ENCODE measurements at regions not wholly inside any gene's neighbourhood (a gene's known extent, or its start where the extent isn't known, plus 50 kb on each side); places are given as distances from the start of the nearest gene placed in this dataset.

DNA sequence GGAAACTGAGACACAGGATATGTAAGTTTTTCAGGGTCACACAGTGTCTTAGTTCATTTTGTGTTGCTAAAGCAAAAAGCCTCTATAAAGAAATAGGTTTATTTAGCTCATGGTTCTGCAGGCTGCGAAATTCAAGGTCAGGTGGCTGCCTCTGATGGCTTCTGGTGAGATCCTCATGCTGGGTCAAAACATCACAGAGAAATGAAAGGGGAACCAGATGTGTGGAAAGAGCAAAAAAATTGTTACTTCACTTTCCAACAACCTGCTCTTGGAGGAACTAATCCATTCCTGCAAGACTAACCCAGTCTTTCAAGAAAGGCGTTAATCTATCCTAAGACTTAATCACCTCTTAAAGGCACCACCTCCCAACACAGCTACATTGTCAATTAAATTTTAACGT is 64.2 kb upstream of the UBL3 start:
- dilution Hi-C loops (cut with MboI; ENCODE audit: extremely low pct_ligation_motif_present, low sequenced_read_pairs) = no loop called here
- no peak overlapping the region for H3K27ac ChIP-seq (ENCODE audit: insufficient read depth, low read depth, low read length)
- no peaks in the 10 kb centered on the region for H3K79me2 ChIP-seq (ENCODE audit: control insufficient read depth, insufficient read depth, low read length)
- intact Hi-C loops (cut with micrococcal nuclease) = no loop called here
- no TSS peak for BruUV-seq (replicated peaks)
- H3K9me3 ChIP-seq (replicated peaks; ENCODE audit: control insufficient read depth, insufficient read depth, low read length) = no peaks in the 10 kb centered on the region
- no peak overlapping the region for H3K9ac ChIP-seq (replicated peaks; ENCODE audit: extremely low read depth, insufficient read depth, low read length)
- ChIA-PET POLR2A (no interaction called here), CTCF (interaction anchor here (0.9 to 1.6 kb wide), 2 partner anchors 9 to 35 kb away, joined by 3 to 4 read pairs; no protein-coding TSS in a partner anchor)
- H3K36me3 ChIP-seq (ENCODE audit: control insufficient read depth in 2 of 2, extremely low read depth in 1 of 2, insufficient read depth in 2 of 2, low read length in 2 of 2) = no peaks in the 10 kb centered on the region
- TF ChIP-seq POLR2AphosphoS5 (IDR thresholded peaks at IDR 0.05; ENCODE audit: insufficient read depth, low read depth, low read length) = no peak
- no peaks in the 10 kb centered on the region for H3K9me1 ChIP-seq (replicated peaks; ENCODE audit: control insufficient read depth, extremely low read depth, insufficient read depth, low read length)
- no peak for DNase-seq (ENCODE audit: low read depth, low spot score)
- H4K20me1 ChIP-seq (replicated peaks; ENCODE audit: control insufficient read depth, extremely low read depth, insufficient read depth, low read length) = no peaks in the 10 kb centered on the region
- no peaks in the 10 kb centered on the region for H3K4me1 ChIP-seq (ENCODE audit: control insufficient read depth, extremely low read depth, insufficient read depth, low read length)
- H2AFZ ChIP-seq (ENCODE audit: low read depth, low read length) = no peak overlapping the region
- H3K4me2 ChIP-seq (ENCODE audit: insufficient read depth, low read length) = no peak overlapping the region
- H3K4me3 ChIP-seq (replicated peaks in 1 of 3; ENCODE audit: insufficient read depth in 1 of 3, low read depth in 1 of 3, low read length in 3 of 3) = no peak overlapping the region
- no peak for FAIRE-seq
- peaks cover 2 to 3% of the 10 kb centered on the region in 2 experiments for H3K27me3 ChIP-seq (ENCODE audit: control insufficient read depth in 2 of 2, insufficient read depth in 2 of 2, low read length in 2 of 2)

DNA sequence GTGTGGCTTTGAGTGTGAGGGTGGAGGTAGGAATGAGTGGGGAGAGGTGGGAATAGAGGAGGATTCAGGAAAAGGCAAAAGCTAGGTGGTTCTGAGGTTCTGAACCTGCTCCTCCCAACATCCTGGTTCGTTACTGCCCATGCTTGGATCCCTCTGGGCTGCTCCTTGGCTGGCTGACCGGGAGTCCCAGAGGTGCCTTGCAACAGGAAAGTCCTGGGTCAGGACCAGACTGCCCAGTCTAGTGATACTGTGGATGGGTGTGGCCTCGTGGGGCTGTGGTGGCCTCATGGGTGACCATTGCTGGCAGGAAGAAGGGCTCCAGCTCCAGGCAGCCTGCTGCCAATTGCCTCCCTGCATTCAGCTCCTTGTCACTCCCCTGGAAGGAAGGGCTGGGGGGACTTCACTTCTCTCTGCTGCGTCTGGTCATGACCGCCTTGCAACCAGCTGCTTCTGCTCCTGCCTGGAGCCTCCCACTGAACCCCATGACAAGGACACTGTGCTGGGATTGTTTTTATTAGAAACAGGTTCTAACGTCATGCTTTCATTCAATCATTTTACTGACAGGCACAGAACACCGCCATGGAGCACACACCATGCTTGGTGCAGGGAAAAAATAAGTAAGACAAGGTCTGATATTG is 61.5 kb upstream of the UBL3 start:
- Histone ChIP-seq H3K27ac (ENCODE audit: insufficient read depth, low read depth, low read length) (no peak overlapping the region), H2AFZ (ENCODE audit: low read depth, low read length) (no peak overlapping the region), H3K27me3 (ENCODE audit: control insufficient read depth in 2 of 2, insufficient read depth in 2 of 2, low read length in 2 of 2) (peaks cover 4 to 6% of the 10 kb centered on the region in 2 experiments), H3K9ac (replicated peaks; ENCODE audit: extremely low read depth, insufficient read depth, low read length) (no peak overlapping the region), H3K4me3 (replicated peaks in 1 of 3; ENCODE audit: insufficient read depth in 1 of 3, low read depth in 1 of 3, low read length in 3 of 3) (no peak overlapping the region), H3K4me2 (ENCODE audit: insufficient read depth, low read length) (no peak overlapping the region), H3K4me1 (ENCODE audit: control insufficient read depth, extremely low read depth, insufficient read depth, low read length) (no peaks in the 10 kb centered on the region), H3K9me1 (replicated peaks; ENCODE audit: control insufficient read depth, extremely low read depth, insufficient read depth, low read length) (no peaks in the 10 kb centered on the region), H3K79me2 (ENCODE audit: control insufficient read depth, insufficient read depth, low read length) (no peaks in the 10 kb centered on the region), H4K20me1 (replicated peaks; ENCODE audit: control insufficient read depth, extremely low read depth, insufficient read depth, low read length) (no peaks in the 10 kb centered on the region), H3K36me3 (ENCODE audit: control insufficient read depth in 2 of 2, extremely low read depth in 1 of 2, insufficient read depth in 2 of 2, low read length in 2 of 2) (no peaks in the 10 kb centered on the region), H3K9me3 (replicated peaks; ENCODE audit: control insufficient read depth, insufficient read depth, low read length) (no peaks in the 10 kb centered on the region)
- TF ChIP-seq EZH2 (IDR thresholded peaks at IDR 0.05; ENCODE audit: borderline replicate concordance, low read depth, low read length, severe bottlenecking) (no peak), JUN (IDR thresholded peaks at IDR 0.05; ENCODE audit: borderline replicate concordance, insufficient read depth, insufficient read length, low read depth) (no peak), MYC (IDR thresholded peaks at IDR 0.05; ENCODE audit: low read depth, low read length) (no peak), POLR2AphosphoS5 (IDR thresholded peaks at IDR 0.05; ENCODE audit: insufficient read depth, low read depth, low read length) (no peak), POLR2A (IDR thresholded peaks at IDR 0.05; ENCODE audit: low read depth, low read length) (no peak)
- no TSS peak for BruUV-seq (replicated peaks)
- DNase-seq (ENCODE audit: low read depth, low spot score) (no peak), FAIRE-seq (no peak)
- ChIA-PET POLR2A (no interaction called here), CTCF (interaction anchor here (2.0 kb wide), 1 partner anchor 12 kb away, joined by 11 read pairs; no protein-coding TSS in a partner anchor)
- intact Hi-C loops (cut with micrococcal nuclease) = no loop called here
- dilution Hi-C loops (cut with MboI; ENCODE audit: extremely low pct_ligation_motif_present, low sequenced_read_pairs) = no loop called here
